Progenitor cell of endocrine pancreas (in vitro differentiated cells): ENCODE measurements at regions not wholly inside any gene's neighbourhood (a gene's known extent, or its start where the extent isn't known, plus 50 kb on each side); places are given as distances from the start of the nearest gene placed in this dataset.

Experiments used
- DNase-seq: peaks from one replicate; pipeline ENCODE4 v3.0.0; 2021; ENCODE audit warnings: low spot score; ENCODE audit not compliant: unreplicated experiment
- H3K27ac Mint-ChIP-seq: 2 replicates; pipeline ENCODE4 v1.8.0; 2021; ENCODE audit warnings: mild to moderate bottlenecking, moderate library complexity, mixed read lengths
- H3K27me3 Mint-ChIP-seq: 2 replicates; pipeline ENCODE4 v1.8.0; 2021; ENCODE audit warnings: mixed read lengths
- H3K36me3 Mint-ChIP-seq: 2 replicates; pipeline ENCODE4 v1.8.0; 2022; ENCODE audit warnings: mixed read lengths; ENCODE audit not compliant: insufficient read depth
- H3K4me1 Mint-ChIP-seq: 2 replicates; pipeline ENCODE4 v1.8.0; 2021; ENCODE audit warnings: low read depth, mixed read lengths
- H3K4me3 Mint-ChIP-seq: 2 replicates; pipeline ENCODE4 v1.8.0; 2021; ENCODE audit warnings: low read depth, mild to moderate bottlenecking, moderate library complexity, mixed read lengths
- H3K9me3 Mint-ChIP-seq: 2 replicates; pipeline ENCODE4 v1.8.0; 2021; ENCODE audit warnings: low read depth, mixed read lengths
- CTCF ChIP-seq: fragments of 200-600 bp; sonication (generic); IDR thresholded peaks from one replicate; pipeline ENCODE4 v1.5.0; 2021; ENCODE audit warnings: antibody characterized with exemption, mild to moderate bottlenecking; ENCODE audit not compliant: unreplicated experiment

GRCh38 chr7:68573271-68574005, 1024.8 kb upstream of the AUTS2 start:
- Mint-ChIP-seq H3K4me3 (no peak overlapping the region), H3K27ac (no peak overlapping the region), H3K9me3 (peaks cover 3% of the 10 kb centered on the region), H3K4me1 (no peaks in the 10 kb centered on the region), H3K27me3 (no peaks in the 10 kb centered on the region), H3K36me3 (no peaks in the 10 kb centered on the region)
- no peak for DNase-seq
- TF ChIP-seq CTCF, result no peak

GRCh38 chr7:68576366-68576765, 1021.9 kb upstream of the AUTS2 start:
- DNase-seq, result no peak
- no peak overlapping the region for H3K27ac Mint-ChIP-seq
- TF ChIP-seq CTCF, result no peak
- no peaks in the 10 kb centered on the region for H3K27me3 Mint-ChIP-seq
- H3K4me1 Mint-ChIP-seq, result no peaks in the 10 kb centered on the region
- no peak overlapping the region for H3K4me3 Mint-ChIP-seq
- H3K9me3 Mint-ChIP-seq, result peaks cover 9% of the 10 kb centered on the region
- H3K36me3 Mint-ChIP-seq, result peaks cover 2% of the 10 kb centered on the region

GRCh38 chr7:68581417-68581816, 1016.9 kb upstream of the AUTS2 start:
- DNase-seq, result no peak
- H3K36me3 Mint-ChIP-seq, result peaks cover 2% of the 10 kb centered on the region
- no peak overlapping the region for H3K27ac Mint-ChIP-seq
- peaks cover 2% of the 10 kb centered on the region for H3K27me3 Mint-ChIP-seq
- TF ChIP-seq CTCF, result no peak
- peaks cover 12% of the 10 kb centered on the region for H3K9me3 Mint-ChIP-seq
- H3K4me3 Mint-ChIP-seq, result no peak overlapping the region
- H3K4me1 Mint-ChIP-seq, result no peaks in the 10 kb centered on the region

- DNase-seq, result no peak
Observed at GRCh38 chr7:68587599-68587998, 1010.7 kb upstream of the AUTS2 start.

GRCh38 chr7:68601826-68602225, 996.4 kb upstream of the AUTS2 start:
- peaks cover 8% of the 10 kb centered on the region for H3K4me1 Mint-ChIP-seq
- no peak overlapping the region for H3K27ac Mint-ChIP-seq
- no peak for TF ChIP-seq CTCF
- no peaks in the 10 kb centered on the region for H3K36me3 Mint-ChIP-seq
- H3K27me3 Mint-ChIP-seq, result peaks cover 8% of the 10 kb centered on the region
- no peaks in the 10 kb centered on the region for H3K9me3 Mint-ChIP-seq
- H3K4me3 Mint-ChIP-seq, result no peak overlapping the region
- no peak for DNase-seq

More at GRCh38 chr7:68587599-68587998, 1010.7 kb upstream of the AUTS2 start:
- no peak for TF ChIP-seq CTCF
- Mint-ChIP-seq H3K36me3 (peaks cover 1% of the 10 kb centered on the region), H3K27ac (no peak overlapping the region), H3K4me1 (no peaks in the 10 kb centered on the region), H3K4me3 (no peak overlapping the region), H3K9me3 (peaks cover 12% of the 10 kb centered on the region), H3K27me3 (peaks cover 5% of the 10 kb centered on the region)
